ENCODE measurements at regions not wholly inside any gene's neighbourhood (a gene's known extent, or its start where the extent isn't known, plus 50 kb on each side); places are given as distances from the start of the nearest gene placed in this dataset.

- DNase-seq (ENCODE audit: low spot score), result no peak
- Mint-ChIP-seq H3K27me3 (ENCODE audit: low read depth) (peaks cover 1% of the 10 kb centered on the region), H3K27ac (no peak overlapping the region), H3K4me1 (no peaks in the 10 kb centered on the region), H3K9me3 (peaks cover 46% of the 10 kb centered on the region), H3K4me3 (no peak overlapping the region), H3K36me3 (peaks cover 16% of the 10 kb centered on the region)
- ChIA-PET POLR2A (no interaction called here), CTCF (no interaction called here)
- TF ChIP-seq CREB1 (CRISPR knock-in tag; IDR thresholded peaks at IDR 0.05) (no peak), ZNF532 (CRISPR knock-in tag; IDR thresholded peaks at IDR 0.05; ENCODE audit: borderline replicate concordance) (no peak), CREM (CRISPR knock-in tag; IDR thresholded peaks at IDR 0.05) (no peak), CBFB (CRISPR knock-in tag; IDR thresholded peaks at IDR 0.05; ENCODE audit: low read depth) (no peak), TEAD4 (CRISPR knock-in tag; IDR thresholded peaks at IDR 0.05) (no peak), ZNF423 (CRISPR knock-in tag; IDR thresholded peaks at IDR 0.05) (no peak), SMAD4 (CRISPR knock-in tag; IDR thresholded peaks at IDR 0.05) (no peak), RELA (CRISPR knock-in tag; IDR thresholded peaks at IDR 0.05; ENCODE audit: borderline replicate concordance) (no peak), ZNF425 (CRISPR knock-in tag; conservative IDR thresholded peaks at IDR 0.05) (no peak), PRRX2 (CRISPR knock-in tag; IDR thresholded peaks at IDR 0.05) (no peak), SOX15 (CRISPR knock-in tag; IDR thresholded peaks at IDR 0.05) (no peak), MAX (CRISPR knock-in tag; IDR thresholded peaks at IDR 0.05) (no peak)
- no peak for ATAC-seq
Measured at GRCh38 chr18:71995904-71996465, 548.2 kb downstream of the CBLN2 start.

- TF ChIP-seq AR (CRISPR knock-in tag; IDR thresholded peaks at IDR 0.05), result no peak
- TF ChIP-seq EMX1 (CRISPR knock-in tag; IDR thresholded peaks at IDR 0.05), result no peak
- no peak for TF ChIP-seq NFATC4 (CRISPR knock-in tag; IDR thresholded peaks at IDR 0.05)
- TF ChIP-seq SP1 (CRISPR knock-in tag; conservative IDR thresholded peaks at IDR 0.05), result no peak
- no peak for TF ChIP-seq CDX4 (CRISPR knock-in tag; IDR thresholded peaks at IDR 0.05; ENCODE audit: borderline replicate concordance)
- no peak for TF ChIP-seq ZNF281 (CRISPR knock-in tag; IDR thresholded peaks at IDR 0.05)
- ChIA-PET CTCF (no interaction called here), POLR2A (no interaction called here)
- Mint-ChIP-seq H3K27ac (no peak overlapping the region), H3K9me3 (peaks cover 33% of the 10 kb centered on the region), H3K4me1 (no peaks in the 10 kb centered on the region), H3K4me3 (no peak overlapping the region), H3K27me3 (ENCODE audit: low read depth) (no peaks in the 10 kb centered on the region), H3K36me3 (peaks cover 12% of the 10 kb centered on the region)
- ATAC-seq (no peak), DNase-seq (ENCODE audit: low spot score) (no peak)
Measured at GRCh38 chr18:71994273-71994672, 549.9 kb downstream of the CBLN2 start.
